ENCODE measurements at regions not wholly inside any gene's neighbourhood (a gene's known extent, or its start where the extent isn't known, plus 50 kb on each side); places are given as distances from the start of the nearest gene placed in this dataset.
A peak's percentile ranks its signal among the peaks of the same experiment; 100 is the strongest.

DNA sequence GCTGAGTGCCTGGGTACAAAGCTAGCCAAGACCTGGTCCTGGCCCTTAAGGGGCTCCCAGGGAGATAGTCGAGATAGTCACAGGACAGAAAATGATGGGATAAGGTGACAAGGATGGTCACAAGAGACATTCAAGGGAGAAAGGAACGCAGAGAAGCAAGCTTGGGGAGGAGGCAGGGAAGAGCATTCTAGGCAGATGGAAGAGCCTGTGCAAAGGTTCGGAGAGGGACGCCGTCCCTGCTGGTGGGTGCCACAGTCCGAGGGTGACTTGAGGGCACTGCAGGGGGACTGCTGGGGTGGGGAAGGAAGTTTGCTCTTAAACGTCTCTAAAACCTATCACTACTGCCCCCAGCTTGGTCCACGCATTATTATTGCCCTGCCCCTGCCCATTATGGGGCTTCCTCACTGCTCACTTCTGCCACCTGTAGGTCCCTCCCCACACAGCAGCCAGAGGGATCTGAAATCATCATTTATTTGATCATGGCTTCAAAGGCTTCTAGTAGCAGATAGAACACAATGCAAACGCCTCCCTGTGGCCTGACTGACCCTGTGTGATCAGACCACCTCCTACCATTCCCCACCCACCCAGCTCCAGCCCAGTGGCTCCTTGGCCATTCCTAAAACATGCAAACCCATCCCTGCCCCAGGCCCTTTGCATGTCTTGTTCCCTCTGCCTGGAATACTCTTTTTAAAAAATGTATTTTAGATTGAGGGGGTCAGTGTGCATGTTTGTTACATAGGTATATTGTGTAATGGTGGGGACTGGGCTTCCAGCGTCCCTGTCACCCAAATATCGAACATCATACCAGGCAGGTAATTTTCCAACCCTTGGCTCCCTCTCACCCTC is 60.3 kb downstream of the RMI2 start:
- TF ChIP-seq, protein P1, sequence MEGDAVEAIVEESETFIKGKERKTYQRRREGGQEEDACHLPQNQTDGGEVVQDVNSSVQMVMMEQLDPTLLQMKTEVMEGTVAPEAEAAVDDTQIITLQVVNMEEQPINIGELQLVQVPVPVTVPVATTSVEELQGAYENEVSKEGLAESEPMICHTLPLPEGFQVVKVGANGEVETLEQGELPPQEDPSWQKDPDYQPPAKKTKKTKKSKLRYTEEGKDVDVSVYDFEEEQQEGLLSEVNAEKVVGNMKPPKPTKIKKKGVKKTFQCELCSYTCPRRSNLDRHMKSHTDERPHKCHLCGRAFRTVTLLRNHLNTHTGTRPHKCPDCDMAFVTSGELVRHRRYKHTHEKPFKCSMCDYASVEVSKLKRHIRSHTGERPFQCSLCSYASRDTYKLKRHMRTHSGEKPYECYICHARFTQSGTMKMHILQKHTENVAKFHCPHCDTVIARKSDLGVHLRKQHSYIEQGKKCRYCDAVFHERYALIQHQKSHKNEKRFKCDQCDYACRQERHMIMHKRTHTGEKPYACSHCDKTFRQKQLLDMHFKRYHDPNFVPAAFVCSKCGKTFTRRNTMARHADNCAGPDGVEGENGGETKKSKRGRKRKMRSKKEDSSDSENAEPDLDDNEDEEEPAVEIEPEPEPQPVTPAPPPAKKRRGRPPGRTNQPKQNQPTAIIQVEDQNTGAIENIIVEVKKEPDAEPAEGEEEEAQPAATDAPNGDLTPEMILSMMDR (IDR thresholded peaks at IDR 0.05) = peak in 2 of 4 experiments; percentile 21 to 34
- TF ChIP-seq POLR2A (IDR thresholded peaks at IDR 0.05) = no peak

Measured in uterus (tissue), 2 donors.